GM12872 (cell line): ENCODE measurements at regions not wholly inside any gene's neighbourhood (a gene's known extent, or its start where the extent isn't known, plus 50 kb on each side); places are given as distances from the start of the nearest gene placed in this dataset.

ENCODE experiments used
- CTCF ChIP-seq: IDR thresholded peaks from 3 replicates; pipeline ENCODE4 v1.5.1; 2011; ENCODE audit warnings: low read depth, mild to moderate bottlenecking, low read length, moderate library complexity; ENCODE audit not compliant: insufficient read depth

DNA sequence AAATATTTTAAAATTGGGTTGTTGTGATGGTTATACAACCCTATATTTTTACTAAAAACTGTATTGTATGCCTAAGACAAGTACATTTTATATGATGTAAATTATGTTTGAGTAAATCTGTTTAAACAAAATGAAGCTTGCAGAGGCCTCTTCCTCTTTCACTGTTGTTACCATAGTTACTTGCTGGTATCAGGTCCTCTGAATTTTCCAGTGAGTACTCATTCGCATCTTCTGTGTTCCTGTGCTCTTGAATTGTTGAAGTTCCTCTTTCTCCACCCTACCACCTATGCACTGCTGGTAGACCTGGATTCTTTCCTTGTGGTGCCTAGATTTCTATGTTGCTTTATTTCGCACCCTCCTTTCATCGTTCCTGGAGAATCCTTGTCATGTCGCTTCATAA, 938.5 kb upstream of the ACO1 start:
- TF ChIP-seq CTCF = no peak

DNA sequence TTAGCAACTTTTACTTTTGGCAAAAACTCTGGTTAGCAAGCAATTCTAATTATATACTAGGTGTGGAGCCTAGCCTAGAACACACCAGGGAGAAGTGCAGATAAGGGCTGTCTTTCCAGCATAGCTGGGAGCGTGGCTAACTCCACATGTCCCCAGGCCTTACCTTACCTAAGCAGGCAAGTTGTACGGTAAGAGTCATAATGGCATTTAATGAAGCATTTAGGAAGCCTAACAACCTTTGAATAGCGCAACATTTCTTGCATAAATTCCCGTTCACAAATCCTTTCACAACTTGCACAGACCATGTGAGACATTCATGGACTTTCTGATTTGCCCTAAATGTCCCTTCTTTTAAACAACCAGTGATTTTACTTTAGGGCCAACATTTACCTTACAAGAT, 917.4 kb upstream of the ACO1 start:
- no peak for TF ChIP-seq CTCF

- TF ChIP-seq CTCF = no peak
Measured at GRCh38 chr9:31470051-31470450, 914.4 kb upstream of the ACO1 start.

DNA sequence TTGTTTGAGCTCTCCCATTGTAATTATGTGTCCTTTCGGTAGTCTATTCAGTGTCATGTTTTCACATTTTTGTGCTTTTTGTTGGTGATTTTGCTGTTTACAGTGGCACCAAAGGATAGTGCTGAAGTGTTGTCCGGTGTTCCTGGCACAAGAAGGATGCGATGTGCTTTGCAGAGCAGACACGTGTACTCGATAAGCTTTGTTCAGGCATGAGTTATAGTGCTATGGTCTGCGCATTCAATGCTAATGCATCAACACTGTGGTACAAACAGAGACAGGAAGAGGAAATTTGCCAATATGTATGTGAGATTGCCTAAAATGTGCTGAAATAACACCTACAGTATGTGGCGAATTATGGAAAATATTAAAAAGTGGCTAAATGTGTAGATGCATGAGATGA, 913.4 kb upstream of the ACO1 start:
- TF ChIP-seq CTCF = no peak

DNA sequence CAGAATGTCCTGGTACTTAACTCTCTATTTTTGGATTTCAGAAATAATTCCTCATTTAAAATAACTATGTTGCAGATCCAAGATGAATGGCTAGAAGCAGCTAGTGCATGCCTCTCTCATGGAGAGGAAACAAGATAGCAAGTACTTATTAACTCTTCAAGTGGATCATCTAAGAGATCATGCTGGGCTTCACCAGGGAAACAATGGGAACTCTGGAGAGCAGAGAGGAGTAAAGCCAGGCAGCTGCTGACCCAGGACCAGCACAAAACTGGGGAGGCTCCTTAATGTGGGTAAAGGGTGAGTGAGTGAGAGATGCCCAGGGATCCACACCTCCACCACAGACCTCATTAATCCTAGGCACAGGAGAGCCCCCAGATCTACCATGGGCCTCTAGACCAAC, 897.8 kb upstream of the ACO1 start:
- TF ChIP-seq CTCF = no peak

DNA sequence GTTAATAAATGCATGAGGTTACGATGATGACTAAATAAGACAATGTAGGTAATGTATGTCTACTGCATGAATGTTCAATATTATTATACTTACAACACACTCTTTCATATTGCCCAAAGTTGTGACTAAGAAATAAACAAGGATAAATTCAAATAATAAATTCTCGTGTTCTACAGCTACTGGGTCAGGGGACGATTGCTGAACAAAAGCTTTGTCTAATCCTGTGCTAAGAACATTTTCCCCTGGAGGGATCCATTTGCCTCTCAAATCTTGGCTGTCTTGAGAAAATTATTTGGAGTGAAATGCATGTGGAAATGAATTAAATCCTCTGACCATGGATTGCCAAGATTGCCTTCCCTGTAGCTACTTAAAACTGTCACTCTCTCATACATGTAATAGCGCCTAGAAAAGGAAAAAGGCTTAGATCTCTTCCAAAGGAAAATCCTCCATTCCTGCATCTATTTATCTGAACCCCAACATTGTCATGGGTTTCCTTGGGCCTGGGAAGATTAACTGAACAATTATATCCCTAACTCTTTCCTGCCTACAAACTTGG, 893.8 kb upstream of the ACO1 start:
- TF ChIP-seq CTCF = no peak

- no peak for TF ChIP-seq CTCF
Measured at GRCh38 chr9:31492229-31492628, 892.2 kb upstream of the ACO1 start.

- no peak for TF ChIP-seq CTCF
Measured at GRCh38 chr9:31500422-31500821, 884.0 kb upstream of the ACO1 start.
